Mammary epithelial cell (primary cell): ENCODE measurements at regions not wholly inside any gene's neighbourhood (a gene's known extent, or its start where the extent isn't known, plus 50 kb on each side); places are given as distances from the start of the nearest gene placed in this dataset.

Experiments used
- EZH2 ChIP-seq: IDR thresholded peaks from 2 replicates; pipeline ENCODE4 v1.6.1; 2012; ENCODE audit warnings: low read length, inconsistent platforms, borderline replicate concordance
- TF ChIP-seq, protein P1 (sequence below), 2 donors: IDR thresholded peaks in 1 of 2; conservative IDR thresholded peaks in 1 of 2; 2 replicates each; pipeline ENCODE4 v1.5.1; 2011 to 2012; ENCODE audit warnings: inconsistent platforms in 2 of 2, low read length in 2 of 2, mild to moderate bottlenecking in 2 of 2, control low read depth in 1 of 2, low read depth in 1 of 2; ENCODE audit not compliant: insufficient read depth in 1 of 2; ENCODE audit errors: extremely low read depth in 1 of 2

DNA sequence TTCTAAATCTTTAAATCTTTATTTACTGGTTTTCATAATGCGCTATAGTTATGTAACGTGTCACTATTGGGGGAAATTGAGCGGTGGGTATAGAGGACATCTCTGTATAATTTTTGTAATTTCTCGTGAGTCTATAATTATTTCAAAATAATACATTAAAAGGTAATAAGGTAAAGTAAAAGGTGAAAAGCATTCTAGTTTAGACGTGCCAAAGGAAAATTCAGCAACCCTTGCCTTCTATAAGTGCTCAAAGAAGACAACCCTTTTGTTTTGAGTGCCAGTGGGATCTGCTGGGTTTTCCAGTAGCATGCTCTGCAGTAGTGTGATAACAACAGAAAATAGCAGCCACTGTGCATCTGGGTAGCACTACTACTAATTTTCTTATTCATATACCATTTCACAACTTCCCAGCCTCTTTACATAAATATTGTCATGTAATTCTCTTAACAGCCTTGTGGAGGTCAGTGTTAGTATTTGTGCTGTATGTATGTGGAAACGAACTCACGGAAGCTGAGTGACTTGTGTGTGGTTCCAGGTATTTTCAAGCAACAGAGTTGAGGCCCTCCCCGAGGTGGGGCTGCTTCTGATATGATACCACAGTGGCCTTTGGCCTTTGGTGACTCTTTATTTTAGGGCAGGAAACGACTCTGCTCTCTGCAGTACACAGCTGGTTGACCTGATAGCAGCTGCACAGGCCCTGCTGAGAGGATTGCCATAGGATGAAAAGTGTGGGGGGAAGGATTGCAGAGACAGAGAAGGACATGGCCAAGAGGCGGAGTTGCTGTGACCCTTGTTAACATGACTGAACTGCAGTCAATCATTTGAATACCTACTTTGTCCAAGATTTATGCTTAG lies 104.5 kb downstream of the TDRD15 start:
- TF ChIP-seq, protein P1, sequence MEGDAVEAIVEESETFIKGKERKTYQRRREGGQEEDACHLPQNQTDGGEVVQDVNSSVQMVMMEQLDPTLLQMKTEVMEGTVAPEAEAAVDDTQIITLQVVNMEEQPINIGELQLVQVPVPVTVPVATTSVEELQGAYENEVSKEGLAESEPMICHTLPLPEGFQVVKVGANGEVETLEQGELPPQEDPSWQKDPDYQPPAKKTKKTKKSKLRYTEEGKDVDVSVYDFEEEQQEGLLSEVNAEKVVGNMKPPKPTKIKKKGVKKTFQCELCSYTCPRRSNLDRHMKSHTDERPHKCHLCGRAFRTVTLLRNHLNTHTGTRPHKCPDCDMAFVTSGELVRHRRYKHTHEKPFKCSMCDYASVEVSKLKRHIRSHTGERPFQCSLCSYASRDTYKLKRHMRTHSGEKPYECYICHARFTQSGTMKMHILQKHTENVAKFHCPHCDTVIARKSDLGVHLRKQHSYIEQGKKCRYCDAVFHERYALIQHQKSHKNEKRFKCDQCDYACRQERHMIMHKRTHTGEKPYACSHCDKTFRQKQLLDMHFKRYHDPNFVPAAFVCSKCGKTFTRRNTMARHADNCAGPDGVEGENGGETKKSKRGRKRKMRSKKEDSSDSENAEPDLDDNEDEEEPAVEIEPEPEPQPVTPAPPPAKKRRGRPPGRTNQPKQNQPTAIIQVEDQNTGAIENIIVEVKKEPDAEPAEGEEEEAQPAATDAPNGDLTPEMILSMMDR (conservative IDR thresholded peaks at IDR 0.05 in 1 of 2, IDR thresholded peaks at IDR 0.05 in 1 of 2; ENCODE audit: extremely low read depth in 1 of 2, insufficient read depth in 1 of 2, low read depth in 1 of 2, low read length in 2 of 2) = no peak
- TF ChIP-seq EZH2 = no peak
